Fibroblast of mammary gland (primary cell): ENCODE measurements at regions not wholly inside any gene's neighbourhood (a gene's known extent, or its start where the extent isn't known, plus 50 kb on each side); places are given as distances from the start of the nearest gene placed in this dataset.
A peak's percentile ranks its signal among the peaks of the same experiment; 100 is the strongest.

ENCODE experiments used
- DNase-seq: peaks from one replicate; pipeline ENCODE4 v3.0.0-alpha.2; 2010; ENCODE audit warnings: low read depth
- H3K4me3 ChIP-seq: 2 replicates; pipeline ENCODE4 v1.5.1; 2011; ENCODE audit warnings: low read depth, mild to moderate bottlenecking, low read length, moderate library complexity; ENCODE audit not compliant: control insufficient read depth
- TF ChIP-seq, protein P1 (sequence below): conservative IDR thresholded peaks from 2 replicates; pipeline ENCODE4 v1.5.1; 2011; ENCODE audit warnings: low read depth, low read length, inconsistent platforms; ENCODE audit not compliant: control insufficient read depth, insufficient read depth

DNA sequence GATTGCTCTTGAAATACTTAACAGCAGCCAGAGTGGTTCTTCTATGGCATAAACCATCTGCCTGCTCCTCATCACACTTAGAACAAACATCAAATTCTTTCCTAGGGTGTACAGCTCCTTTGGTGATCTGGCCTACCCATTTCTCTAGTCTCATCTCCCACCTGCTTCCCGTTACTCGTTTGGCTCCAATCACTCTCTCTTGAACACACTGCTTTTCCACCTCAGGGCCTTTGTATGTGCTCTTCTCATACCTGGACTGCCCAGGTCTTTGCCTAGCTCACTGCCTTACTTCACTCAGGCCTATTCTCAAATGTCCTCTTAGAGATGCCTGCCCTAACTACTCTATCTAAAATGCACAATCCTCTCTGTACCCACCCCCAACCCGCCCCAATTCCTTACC lies 100.5 kb downstream of the KCNRG start:
- DNase-seq: no peak
- TF ChIP-seq, protein P1, sequence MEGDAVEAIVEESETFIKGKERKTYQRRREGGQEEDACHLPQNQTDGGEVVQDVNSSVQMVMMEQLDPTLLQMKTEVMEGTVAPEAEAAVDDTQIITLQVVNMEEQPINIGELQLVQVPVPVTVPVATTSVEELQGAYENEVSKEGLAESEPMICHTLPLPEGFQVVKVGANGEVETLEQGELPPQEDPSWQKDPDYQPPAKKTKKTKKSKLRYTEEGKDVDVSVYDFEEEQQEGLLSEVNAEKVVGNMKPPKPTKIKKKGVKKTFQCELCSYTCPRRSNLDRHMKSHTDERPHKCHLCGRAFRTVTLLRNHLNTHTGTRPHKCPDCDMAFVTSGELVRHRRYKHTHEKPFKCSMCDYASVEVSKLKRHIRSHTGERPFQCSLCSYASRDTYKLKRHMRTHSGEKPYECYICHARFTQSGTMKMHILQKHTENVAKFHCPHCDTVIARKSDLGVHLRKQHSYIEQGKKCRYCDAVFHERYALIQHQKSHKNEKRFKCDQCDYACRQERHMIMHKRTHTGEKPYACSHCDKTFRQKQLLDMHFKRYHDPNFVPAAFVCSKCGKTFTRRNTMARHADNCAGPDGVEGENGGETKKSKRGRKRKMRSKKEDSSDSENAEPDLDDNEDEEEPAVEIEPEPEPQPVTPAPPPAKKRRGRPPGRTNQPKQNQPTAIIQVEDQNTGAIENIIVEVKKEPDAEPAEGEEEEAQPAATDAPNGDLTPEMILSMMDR: no peak
- H3K4me3 ChIP-seq: no peak overlapping the region

DNA sequence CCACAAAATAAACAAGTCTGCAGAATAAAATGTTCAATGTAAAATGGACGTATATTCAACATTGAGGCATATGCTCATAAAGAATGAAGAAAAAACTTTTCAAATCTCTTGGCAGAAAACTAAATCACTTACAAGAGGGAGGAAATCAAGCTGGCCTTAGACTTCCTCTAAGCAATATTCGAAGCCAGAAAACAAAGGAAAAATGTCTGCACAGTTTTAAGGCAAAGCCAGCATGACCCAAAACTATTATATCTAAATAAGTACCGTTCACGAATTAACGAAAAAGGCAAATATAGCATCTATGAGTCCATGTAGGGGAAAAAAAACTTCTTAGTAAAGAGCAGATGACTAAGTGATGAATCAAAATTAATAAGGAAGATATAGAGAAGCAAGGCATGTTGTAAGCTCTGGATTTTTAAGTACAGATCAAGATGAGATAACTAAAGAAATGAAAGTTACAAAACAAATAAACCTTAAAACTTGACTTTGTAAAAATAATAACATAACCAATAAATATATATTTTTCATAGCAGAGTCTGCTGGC lies 101.3 kb downstream of the KCNRG start:
- DNase-seq: peak; percentile 20
- TF ChIP-seq, protein P1: no peak
- no peak overlapping the region for H3K4me3 ChIP-seq

DNA sequence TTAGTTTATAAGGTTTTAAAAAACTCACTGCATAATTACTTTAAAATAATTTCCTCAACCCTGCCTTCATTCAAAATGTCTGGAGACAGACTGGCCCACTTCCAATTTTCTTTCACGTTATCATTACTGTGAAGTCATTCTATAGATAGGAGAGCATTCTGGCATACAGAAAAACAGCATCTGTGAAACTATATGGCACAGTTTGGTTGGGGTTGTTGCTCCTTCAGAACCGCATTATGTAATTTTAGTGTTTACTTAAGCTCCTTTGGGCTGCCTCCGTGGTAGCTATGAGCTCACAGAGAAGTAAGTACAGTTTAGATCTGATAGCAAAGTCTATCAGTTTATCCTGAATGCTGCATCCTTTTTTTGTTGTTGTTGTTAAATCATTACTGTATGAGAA lies 104.3 kb downstream of the KCNRG start:
- H3K4me3 ChIP-seq: no peak overlapping the region
- DNase-seq: no peak
- TF ChIP-seq, protein P1: no peak

DNA sequence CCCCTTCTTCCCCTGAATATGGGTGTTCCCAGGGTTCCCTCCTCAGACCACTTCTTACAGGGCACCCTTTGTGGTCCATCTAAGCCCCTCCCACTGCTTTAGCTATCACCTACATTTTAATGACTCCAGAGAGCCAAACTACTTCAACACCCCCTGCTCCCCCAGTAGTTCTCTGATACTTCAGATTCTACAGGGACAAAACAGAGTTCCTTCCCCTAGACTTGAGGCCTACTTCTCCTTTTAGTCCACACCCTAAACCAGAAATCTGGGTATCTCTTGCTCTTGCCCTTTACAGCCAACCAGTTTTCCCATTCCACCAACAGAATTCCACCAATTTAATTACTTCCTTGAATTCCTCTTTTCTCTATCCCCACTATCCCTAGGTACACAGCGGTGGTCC lies 107.2 kb downstream of the KCNRG start:
- H3K4me3 ChIP-seq: no peak overlapping the region
- TF ChIP-seq, protein P1: no peak
- no peak for DNase-seq

DNA sequence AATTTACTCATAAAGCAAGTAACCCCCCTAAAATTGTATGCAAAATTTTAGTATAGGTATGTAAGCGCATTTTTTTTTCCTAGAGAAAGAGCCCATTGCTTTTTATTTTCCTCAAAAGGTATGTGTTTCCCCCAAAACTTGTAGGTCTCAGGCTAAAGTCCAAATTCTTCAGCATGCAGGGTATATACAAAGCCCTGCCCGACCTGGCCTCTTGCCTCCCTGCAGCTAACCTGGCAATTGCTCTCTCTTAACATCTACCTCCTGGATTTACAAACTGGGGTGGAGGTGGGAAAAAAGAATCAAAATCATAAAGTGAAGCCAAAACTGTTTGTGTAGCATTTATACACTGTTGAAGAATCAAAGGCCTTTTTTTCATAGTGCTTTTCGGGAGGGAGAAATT lies 107.8 kb downstream of the KCNRG start:
- no peak overlapping the region for H3K4me3 ChIP-seq
- TF ChIP-seq, protein P1: no peak
- no peak for DNase-seq

DNA sequence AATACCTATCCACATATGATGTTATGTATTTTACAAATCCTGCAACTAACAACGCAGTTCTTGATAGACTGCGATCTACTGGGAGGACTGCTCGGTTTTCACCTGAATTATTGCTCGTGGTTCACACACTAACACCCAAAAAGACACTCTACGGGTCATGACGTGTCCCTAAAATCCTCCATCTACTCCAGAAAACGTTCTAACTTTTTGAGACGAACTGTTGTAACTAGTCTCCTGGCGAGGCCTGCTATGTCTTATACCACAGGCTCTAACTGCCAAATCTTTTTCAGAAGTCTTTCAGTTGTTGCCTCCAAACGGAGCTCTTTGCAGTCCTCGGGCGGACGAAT lies 108.2 kb downstream of the KCNRG start:
- TF ChIP-seq, protein P1: no peak
- DNase-seq: no peak

More for the DNA sequence above, 108.2 kb downstream of the KCNRG start:
- peak overlapping the region; percentile 62 for H3K4me3 ChIP-seq
